ENCODE measurements at regions not wholly inside any gene's neighbourhood (a gene's known extent, or its start where the extent isn't known, plus 50 kb on each side); places are given as distances from the start of the nearest gene placed in this dataset.

- H3K23me2 ChIP-seq (ENCODE audit: low read depth, low read length), result no peaks in the 10 kb centered on the region
- ChIA-PET CTCF (ENCODE audit: partially characterized antibody) (no interaction called here), POLR2A (ENCODE audit: partially characterized antibody) (no interaction called here)
- H3K18ac ChIP-seq (ENCODE audit: extremely low read depth, low read length), result no peak overlapping the region
- H3K23ac ChIP-seq (ENCODE audit: insufficient read length), result no peak overlapping the region
- no peak overlapping the region for H2BK120ac ChIP-seq (replicated peaks; ENCODE audit: low read depth, low read length)
- no peaks in the 10 kb centered on the region for H3K36me3 ChIP-seq (ENCODE audit: control insufficient read depth in 2 of 4, insufficient read depth in 4 of 4, low read length in 3 of 4)
- H2AFZ ChIP-seq (ENCODE audit: low read length), result no peak overlapping the region
- no peak for TF ChIP-seq MAFK (IDR thresholded peaks at IDR 0.05; ENCODE audit: low read depth, low read length)
- TF ChIP-seq HDAC6 (IDR thresholded peaks at IDR 0.05; ENCODE audit: low read depth, low read length), result no peak
- TF ChIP-seq EZH2 (IDR thresholded peaks at IDR 0.05; ENCODE audit: low read depth, low read length, severe bottlenecking), result no peak
- no peak for TF ChIP-seq JUND (IDR thresholded peaks at IDR 0.05; ENCODE audit: low read length)
- no peak for TF ChIP-seq FOSL1 (IDR thresholded peaks at IDR 0.05; ENCODE audit: insufficient read depth, low read depth, low read length)
- TF ChIP-seq HDAC2 (IDR thresholded peaks at IDR 0.05; ENCODE audit: borderline replicate concordance in 1 of 2, low read depth in 2 of 2, low read length in 2 of 2), result no peak
- TF ChIP-seq CEBPB (IDR thresholded peaks at IDR 0.05; ENCODE audit: low read depth, low read length), result no peak
- TF ChIP-seq SP2 (IDR thresholded peaks at IDR 0.05; ENCODE audit: low read length), result no peak
- no peak for TF ChIP-seq NRF1 (IDR thresholded peaks at IDR 0.05; ENCODE audit: low read depth, low read length)
- no peak for TF ChIP-seq PHF8 (conservative IDR thresholded peaks at IDR 0.05; ENCODE audit: low read depth, low read length)
- no peak for TF ChIP-seq KDM5A (IDR thresholded peaks at IDR 0.05; ENCODE audit: low read length)
- no peak overlapping the region for H2BK20ac ChIP-seq (ENCODE audit: low read length)
- FAIRE-seq (no peak), DNase-seq (ENCODE audit: low read depth in 1 of 2, low spot score in 2 of 2) (no peak)
- H3K4me2 ChIP-seq (ENCODE audit: insufficient read depth in 1 of 2, low read depth in 2 of 2, low read length in 2 of 2), result no peak overlapping the region
- H3K4ac ChIP-seq (replicated peaks; ENCODE audit: insufficient read length, low read depth, low read length), result no peak overlapping the region
- no peaks in the 10 kb centered on the region for H3K4me1 ChIP-seq (replicated peaks in 1 of 4; ENCODE audit: control insufficient read depth in 3 of 4, insufficient read depth in 4 of 4, low read length in 3 of 4)
- WGBS, 2 experiments (ENCODE audit: extremely low coverage in 1 of 2, insufficient coverage in 1 of 2, insufficient read length in 1 of 2, insufficient replicate concordance in 2 of 2, low coverage in 1 of 2, low lambda C conversion rate in 2 of 2, missing lambda C conversion rate in 1 of 2), result 86% methylated on average over 5 of the region's 5 CpGs; no CpG with 5 or more reads in 1 of the 2 experiments
- no peaks in the 10 kb centered on the region for H4K20me1 ChIP-seq (replicated peaks in 1 of 2; ENCODE audit: control insufficient read depth in 1 of 2, insufficient read depth in 2 of 2, low read length in 2 of 2)
- no peaks in the 10 kb centered on the region for H3K9me3 ChIP-seq (ENCODE audit: insufficient read depth in 2 of 2, low read depth in 1 of 2, low read length in 1 of 2)
- H2BK12ac ChIP-seq (ENCODE audit: low read depth, low read length), result no peak overlapping the region
- no peak overlapping the region for H3K56ac ChIP-seq (replicated peaks; ENCODE audit: insufficient read length, low read depth, low read length)
- H3K79me2 ChIP-seq (ENCODE audit: control insufficient read depth in 1 of 2, insufficient read depth in 2 of 2, low read length in 2 of 2), result no peaks in the 10 kb centered on the region
- no peak overlapping the region for H3K4me3 ChIP-seq (ENCODE audit: extremely low read depth in 1 of 4, insufficient read depth in 2 of 4, low read depth in 3 of 4, low read length in 4 of 4)
- no peak overlapping the region for H2BK5ac ChIP-seq (ENCODE audit: low read depth, low read length)
- no peak overlapping the region for H2BK15ac ChIP-seq (ENCODE audit: low read length)
- H3K14ac ChIP-seq (ENCODE audit: insufficient read length), result no peak overlapping the region
- no peak overlapping the region for H2AK5ac ChIP-seq (ENCODE audit: low read depth, low read length)
- H4K8ac ChIP-seq (ENCODE audit: extremely low read depth, insufficient read depth, low read length), result no peak overlapping the region
- H4K5ac ChIP-seq (ENCODE audit: insufficient read length, low read depth, low read length), result no peak overlapping the region
- no peak overlapping the region for H3K9ac ChIP-seq (replicated peaks in 1 of 4; ENCODE audit: extremely low read depth in 1 of 4, low read depth in 3 of 4, low read length in 3 of 4)
- no peaks in the 10 kb centered on the region for H3K79me1 ChIP-seq (ENCODE audit: low read depth, low read length)
- no peak overlapping the region for H3K27ac ChIP-seq (ENCODE audit: low read depth, low read length)
- H3K27me3 ChIP-seq (replicated peaks in 1 of 4; ENCODE audit: control insufficient read depth in 3 of 4, extremely low read depth in 1 of 4, insufficient read depth in 3 of 4, low read length in 3 of 4), result no peaks in the 10 kb centered on the region
- H4K91ac ChIP-seq (replicated peaks; ENCODE audit: insufficient read length, low read length), result no peak overlapping the region
Observed at GRCh38 chr16:73277071-73277470, 229.1 kb upstream of the ZFHX3 start.

Data from H1 (cell line).